NCI-H510A treated with DMSO at 0.1 percent for 48 hours (cell line): ENCODE measurements at regions not wholly inside any gene's neighbourhood (a gene's known extent, or its start where the extent isn't known, plus 50 kb on each side); places are given as distances from the start of the nearest gene placed in this dataset.

Experiments
- DNase-seq: peaks from one replicate; lab custom pipeline; 2025; lab: John Stamatoyannopoulos, UW

DNA sequence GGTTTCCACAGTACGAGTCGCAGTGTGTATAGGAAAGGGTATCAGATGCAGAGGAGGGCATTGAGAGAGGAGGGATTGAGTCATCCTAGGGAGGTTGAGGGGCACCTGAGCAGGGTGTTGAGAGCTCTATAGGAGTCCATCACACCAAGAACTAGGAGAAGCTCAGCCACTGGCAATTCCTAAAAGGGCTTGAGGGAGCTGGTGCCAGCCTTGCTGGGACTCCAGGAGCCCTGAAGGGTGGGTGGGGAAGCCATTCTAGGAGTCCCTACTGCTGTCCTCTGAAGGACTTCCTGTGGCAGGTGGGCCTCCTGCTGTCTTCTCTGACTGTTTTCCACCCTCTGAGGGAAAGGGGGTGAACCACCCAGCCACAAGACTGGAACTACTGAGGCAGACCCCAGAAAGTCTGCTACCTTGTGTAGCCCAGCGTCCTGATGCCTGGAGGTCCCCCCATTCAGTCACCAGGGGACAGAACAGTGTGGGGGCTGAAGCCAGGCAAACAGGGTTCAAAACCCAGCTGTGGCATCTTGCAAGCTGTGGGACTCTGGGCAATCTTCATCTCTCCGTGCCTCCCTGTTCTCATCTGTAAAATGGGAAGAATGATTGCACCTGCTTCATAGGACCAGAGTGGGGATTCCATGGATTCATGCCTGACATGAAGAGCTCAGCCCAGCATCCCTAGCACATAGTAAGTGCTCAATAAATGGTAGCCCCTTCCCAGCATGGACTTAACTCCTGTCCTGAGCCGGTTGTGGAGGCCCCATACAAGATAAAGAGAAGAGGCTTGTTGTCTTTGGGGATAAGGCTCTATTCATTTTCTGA, 149.5 kb downstream of the C9orf50 start:
- DNase-seq, result no peak

DNA sequence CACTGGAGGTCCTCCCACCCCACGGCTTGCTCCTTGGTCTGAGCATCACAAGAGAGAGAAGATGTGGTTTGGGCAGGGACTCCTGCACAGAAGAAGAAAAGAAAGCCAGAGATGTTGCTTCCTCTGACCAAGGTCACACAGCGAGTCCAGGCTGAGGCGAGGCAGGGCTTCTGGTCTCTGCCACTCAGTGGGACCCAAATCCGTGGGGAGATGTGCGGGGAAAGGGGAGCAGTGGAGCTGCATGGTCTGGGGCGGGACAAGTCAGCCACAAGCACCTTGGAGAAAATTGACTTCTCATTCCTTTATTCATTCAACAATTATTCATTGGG, 150.9 kb downstream of the C9orf50 start:
- DNase-seq, result no peak

DNA sequence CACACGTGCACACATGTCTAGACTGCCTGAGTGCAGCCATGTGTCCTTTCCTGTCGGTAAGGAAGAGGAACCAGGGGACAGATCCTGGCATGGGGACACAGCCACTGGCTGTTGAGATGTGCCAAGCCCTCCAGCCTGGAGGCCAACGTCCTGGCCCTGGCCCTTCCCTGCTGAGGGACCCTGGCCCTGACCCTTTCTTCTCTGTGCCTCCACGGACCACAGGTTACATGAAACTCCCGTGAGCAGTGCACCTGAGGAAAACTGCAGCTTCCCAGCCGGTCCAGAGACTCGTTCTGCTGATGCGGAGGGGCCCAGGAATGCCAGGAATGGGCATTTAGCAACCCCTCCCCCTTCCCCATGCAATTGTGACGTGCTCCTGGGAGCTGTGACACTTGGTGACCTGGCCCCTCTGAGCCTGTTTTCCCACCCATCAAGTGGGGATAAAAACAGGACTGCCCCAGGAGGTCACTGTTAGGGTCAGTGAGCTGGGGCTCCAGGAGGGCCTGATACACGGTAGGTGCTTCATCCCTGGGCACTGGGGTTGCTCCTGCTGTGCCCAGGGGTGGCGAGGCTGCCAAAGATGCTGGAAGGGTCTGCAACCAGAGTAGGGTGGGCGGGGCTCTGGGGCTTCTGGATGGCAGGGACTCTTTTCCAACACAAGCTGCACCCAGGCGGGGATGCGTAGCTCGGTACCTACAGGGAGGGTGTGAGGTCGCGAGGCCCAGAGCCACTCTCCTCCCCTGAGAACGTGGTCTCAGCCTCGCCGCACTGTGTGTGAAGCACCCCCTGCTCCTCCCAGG, 151.5 kb downstream of the C9orf50 start:
- no peak for DNase-seq

DNA sequence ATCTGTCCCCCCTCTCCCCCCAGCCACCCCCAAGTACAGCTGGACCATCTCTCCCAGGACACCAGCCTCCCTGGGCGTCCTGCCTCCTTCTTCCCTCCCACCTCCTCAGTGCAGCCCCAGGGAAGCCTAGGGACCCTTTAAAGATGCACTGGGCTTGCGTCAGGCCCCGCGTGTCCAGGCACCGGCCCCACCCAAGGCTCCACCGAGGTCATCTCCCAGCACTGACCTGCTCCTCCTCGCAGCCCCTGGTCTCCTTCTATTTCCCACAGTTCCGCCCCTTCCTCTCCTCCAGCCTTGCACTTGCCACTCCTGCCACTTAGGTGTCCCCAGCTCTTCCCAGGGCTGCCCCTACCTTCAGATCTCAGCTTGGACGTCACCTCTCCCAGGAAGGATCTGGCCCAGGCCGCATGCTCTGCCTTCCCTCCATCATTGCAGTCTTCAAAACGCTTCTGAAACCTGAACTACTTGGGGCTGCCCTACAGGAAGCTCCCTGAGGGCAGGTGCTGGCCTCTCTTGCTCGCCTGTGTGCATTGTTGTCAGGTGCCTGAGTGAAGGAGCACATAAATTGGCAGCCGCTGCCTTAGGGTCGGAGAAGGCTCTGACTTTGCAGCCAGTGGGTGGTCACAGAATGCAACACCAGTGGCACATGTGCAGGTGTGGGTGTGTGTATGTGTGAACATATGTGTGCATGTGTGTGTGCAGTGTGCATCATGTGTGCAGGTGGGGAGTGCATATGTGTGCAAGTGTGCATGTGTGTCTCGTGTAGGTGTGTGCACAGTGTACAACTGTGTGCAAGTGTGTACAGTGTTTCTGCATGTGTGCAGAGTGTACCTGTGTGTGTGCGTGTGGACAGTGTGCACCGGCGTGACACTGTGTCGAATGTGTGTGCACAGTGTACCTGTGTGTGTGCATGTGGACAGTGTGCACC, 152.9 kb downstream of the C9orf50 start:
- DNase-seq, result no peak

DNA sequence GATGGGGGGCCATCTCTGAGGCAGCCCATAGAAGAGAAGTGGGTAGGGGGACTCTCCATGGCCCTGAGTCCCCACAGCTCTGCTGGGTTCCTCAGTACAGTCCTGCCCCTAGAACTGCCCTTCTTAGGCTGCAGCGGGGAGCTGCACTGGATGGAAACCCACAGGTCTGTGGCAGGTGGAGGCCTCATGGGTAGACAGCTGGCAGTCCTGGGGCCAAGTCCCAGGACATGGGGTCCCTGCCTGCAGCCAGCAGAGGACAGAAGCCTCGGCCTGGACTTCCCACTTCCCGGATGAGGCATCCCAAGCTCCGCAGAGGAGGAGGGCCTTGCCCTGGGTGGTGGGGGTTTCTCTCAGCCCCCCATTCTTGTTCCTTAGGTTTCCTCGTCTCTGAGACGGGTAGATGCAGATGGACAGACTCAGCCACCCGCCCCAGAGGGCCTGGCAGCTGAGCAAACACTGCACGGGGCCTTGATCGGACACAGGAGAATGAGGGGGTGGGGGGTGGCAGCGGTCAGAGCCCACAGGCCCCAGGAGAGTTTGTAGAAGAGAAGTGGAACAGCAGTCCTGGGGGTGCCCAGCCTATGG, 153.8 kb downstream of the C9orf50 start:
- DNase-seq, result peak; percentile 77

DNA sequence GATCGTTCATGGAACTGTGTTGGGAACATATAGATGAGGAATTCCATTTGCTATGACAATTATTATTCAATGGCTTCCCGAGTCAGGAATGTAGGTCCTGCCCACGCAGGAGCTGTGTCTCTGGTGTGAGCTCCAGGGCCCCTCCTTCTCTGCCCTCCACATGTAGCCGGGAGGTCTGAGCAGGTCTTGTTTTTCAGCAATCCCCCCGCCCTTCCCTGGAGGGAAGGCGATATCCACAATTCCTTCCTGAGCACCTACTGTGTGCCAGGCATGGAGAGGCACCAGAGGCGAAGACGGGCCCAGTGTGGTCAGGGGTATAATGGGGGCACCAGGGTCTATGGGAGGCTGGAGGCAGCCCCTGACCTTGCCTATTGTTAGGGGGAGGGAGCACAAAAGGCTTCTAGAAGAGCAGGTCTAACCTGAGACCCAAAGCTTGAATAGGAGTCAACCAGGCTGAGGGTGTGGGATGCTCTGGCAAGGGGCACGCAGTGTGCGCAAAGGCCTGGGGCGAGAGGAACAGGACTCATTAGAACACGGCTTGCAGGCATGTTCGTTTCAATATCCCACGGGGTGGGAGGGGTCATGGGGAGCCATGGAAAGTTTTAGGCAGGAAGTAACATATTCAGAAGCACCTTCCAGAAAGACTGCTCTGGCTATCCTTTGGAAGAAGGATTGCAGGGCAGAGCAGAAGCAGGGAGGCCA, 154.9 kb downstream of the C9orf50 start:
- no peak for DNase-seq

DNA sequence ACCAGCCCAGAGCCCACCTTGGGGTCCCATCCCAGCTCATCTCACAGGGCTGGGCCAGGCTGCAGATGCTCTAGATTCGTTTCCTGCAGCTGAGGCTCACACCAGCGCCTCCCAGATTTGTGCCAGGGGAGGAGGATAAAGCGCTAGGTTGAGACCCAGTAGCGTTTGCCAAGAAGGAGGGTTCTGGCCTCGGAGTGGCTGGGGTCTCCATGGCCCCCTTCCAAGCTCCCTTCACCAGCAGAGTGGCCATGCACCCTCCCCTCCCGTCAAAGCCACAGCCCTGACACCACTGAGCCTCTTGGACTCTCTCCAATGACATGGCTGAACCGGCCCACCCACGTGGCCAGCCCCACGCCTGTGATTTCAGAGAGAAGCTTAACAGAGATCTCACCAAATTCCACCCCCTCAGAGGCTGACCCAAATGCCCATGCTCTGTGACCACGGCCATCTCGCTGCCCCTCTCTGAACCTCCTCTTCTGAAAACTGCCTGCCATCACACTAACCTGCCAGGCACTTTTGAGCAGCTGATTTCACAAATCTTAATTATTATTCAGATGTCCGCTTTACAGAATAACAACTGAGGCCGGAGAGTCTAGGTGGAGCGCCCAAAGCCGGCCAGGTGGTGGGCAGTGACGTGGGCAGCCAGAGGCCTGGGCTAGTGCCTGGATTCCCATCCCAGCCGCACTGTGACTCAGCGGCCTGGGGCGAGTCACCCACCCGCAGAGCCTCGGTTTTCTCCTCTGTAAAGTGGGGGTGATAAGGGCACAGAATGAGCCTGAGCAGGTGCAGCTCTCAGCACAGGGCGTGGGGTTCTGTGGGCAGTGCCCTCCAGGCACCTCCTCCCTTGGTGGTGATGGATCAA, 155.7 kb downstream of the C9orf50 start:
- no peak for DNase-seq

DNA sequence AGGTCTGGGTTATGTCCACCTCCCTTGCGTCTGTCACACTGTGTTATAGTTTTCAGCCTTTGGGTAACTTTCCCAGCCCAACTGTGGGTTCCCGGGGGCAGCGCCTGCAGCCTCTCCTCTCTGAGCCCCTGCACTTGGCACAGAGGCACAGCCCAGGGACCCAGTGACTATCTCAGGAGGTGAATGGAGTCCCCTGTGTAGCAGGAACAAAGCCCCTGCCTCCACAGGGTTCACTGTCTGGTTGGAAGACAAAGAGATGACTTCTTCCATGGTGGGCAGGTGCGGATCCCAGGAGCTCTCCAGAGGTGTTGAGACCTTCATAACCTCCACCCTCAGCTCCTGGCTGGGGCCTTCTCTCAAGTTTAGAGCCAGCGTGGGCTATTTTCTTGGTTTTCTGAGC, 156.9 kb downstream of the C9orf50 start:
- DNase-seq, result no peak

DNA sequence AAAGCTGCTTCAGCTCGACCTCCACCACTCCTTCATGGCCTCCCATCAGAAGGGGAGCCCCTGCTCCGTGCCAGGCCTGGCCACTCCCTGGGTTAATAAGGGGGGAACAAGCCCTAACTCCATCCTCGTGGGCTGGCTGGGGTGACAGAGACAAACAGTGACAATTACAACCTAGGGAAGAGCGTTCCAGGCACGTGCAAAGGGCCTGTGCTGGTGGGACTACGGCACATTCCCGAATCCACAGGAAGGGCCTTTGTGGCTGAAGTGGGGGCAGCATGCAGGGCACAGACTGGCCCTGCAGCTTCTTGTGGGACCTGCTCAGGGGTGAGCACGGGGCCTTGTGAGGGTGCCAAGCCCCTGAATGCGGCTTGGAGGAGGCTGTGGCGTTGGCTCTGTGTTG, 157.4 kb downstream of the C9orf50 start:
- no peak for DNase-seq

DNA sequence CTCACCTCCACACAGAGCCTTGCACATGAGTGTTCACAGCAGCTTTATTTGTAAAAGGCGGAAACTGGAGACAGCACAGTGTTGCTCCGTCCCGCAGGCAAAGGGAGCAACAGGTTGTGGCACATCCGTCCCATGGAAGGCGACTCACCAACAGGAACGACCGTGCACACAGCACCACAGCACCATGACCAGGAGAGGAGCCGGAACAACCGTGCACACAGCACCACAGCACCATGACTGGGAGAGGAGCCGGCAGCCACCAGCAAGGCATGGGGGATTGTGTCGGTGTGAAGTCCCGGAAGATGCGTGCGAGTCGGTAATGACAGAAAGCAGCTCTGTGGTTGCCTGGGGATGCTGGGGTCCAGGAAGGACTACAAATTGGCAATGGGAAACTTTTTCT, 158.5 kb downstream of the C9orf50 start:
- no peak for DNase-seq

DNA sequence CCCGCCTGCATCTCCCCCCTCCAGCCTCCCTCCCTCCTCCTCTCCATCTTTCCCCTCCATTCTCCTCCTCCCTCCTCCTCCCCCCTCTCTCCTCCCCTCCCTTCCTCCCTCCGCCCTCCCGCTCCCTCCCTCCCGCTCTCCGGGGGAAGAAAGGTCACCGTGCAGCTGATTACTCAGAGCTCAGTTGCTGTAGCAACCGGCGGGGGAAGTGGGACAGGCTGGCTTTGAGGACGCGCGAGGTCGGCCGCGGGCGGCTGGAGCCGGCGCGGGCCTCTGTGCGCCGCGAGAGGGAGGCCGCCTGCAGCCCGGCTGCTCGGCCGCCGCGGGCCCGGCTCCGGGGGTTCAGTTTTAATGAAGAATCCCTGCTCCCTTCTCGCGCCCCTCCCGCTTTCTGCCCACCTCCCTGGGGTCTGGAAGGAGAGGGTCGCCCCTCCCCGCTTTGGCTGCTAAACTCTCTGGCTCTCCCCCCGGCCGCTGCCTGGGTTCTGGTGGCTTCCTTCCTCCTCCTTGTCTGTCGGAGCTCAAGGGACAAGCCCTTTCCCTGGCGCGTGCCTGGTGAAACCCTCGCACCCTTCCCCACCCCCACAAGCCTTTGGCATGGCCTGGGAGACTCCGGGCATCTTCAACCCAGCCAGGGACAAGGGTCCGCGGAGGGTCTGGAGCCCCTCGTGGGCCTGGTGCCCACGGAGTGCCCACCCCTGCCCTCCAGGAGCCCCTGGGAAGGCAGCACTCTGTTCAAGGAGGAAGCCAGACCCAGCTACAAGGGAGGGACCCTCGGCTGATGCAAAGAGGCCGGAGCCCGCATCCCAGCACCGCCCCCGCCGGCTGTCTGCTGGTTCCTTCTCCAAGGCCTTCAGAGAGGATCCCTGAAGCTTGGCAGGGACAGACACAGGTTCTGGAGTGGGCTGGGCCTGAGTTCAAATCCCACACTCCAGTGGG, 160.3 kb downstream of the C9orf50 start:
- DNase-seq, result peak; percentile 91

DNA sequence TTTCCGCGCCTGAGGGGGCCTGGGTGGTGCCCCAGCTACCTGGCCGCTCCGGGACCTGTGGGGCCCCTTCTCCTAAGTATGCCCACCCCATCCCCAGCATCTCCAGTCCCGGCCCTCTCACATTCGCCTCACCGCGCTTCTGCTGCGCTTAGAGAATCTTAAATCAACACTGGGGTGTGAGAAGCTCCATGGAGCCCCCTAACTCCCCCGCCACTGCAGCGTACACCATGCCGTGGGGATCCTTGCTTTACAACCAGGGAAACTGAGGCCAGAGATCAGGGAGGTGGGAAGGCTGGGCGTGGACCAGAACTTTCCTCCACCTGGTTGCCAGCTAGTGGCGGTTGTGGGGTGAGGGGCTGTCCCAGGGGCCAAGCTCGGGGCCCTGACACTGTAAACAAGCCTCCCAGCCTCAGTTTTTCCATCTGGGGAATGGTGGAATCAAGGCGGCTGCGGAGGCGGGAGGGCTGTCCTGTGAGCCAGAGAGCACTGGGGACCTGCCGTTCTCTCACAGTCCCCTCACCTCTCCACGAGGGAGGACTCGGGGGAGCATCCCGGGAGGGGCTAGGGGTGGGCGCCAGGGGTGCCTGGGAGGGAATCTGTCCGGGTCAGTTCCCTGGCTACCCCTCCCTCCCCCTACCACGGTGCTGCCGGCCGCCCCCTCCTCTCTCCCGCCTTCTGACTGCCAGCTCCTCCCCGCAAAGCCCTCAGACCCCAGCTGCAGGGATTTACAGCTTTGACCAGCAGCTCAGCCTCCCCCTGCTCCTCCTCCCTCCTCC, 161.2 kb downstream of the C9orf50 start:
- DNase-seq, result no peak

DNA sequence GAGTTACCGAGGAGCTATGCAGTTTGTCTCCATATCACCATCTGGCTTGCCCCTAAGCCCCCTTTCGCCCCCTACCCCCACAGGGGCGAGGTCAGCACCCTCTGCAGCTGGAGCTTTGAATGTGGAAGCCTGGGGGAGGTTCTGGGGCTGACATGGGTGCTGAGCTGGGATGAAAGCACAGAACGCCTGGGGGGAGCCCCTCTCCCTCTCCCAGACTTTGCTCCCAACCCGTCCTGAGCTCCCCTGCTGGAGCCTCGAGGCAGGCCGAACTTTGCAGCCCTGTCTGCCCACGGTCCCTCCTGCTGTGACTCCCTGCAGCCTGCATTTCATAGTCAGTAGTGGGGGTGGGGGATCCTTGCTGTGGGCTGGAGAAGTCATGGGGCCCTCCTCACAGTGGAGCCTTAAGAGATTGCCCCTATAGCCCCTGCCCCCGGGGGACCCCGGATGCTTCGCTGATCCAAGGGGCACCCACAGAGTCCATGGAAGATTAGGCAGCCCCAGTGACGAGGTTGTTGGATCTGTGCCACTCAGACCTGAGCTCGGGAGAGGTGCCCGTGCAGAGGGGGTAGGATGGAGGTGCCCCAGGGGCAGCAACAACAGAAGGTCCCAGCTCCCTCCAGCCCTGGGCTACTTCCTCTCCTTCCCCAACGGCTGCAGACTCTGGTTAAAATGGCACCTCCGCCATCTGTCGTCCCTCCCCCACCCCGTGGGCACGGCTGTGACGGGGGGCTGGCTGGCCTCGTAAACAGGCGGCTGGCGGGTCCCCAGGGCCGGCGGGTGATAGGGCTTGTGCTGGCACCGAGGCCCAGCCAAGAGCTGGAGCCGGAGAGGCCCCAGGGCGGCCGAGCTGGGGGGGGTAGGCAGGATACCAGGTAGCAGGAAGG, 162.0 kb downstream of the C9orf50 start:
- DNase-seq, result peak; percentile 47

DNA sequence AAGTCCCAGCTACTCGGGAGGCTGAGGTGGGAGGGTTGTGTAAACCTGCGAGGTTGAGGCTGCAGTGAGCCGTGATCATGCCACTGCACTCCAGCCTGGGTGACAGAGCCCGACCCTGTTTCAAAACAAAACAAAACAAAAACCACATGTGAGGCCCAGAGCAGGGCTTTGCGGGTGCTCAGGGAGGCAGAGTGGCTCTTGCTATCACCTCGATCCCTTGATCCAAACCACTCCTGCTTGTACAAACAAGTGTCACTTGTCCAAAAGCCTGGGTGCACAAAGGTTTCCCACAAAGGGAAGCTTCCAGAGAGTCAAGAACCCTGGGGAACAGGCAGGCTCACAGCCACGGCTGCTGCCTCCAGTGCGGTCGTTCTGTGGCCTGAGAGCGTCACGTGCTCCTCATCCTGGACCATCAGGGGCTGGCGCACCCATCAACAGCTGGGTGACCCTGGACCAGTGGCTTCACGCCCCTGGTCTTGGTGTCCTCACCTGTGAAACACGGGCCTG, 162.7 kb downstream of the C9orf50 start:
- peak; percentile 60 for DNase-seq

DNA sequence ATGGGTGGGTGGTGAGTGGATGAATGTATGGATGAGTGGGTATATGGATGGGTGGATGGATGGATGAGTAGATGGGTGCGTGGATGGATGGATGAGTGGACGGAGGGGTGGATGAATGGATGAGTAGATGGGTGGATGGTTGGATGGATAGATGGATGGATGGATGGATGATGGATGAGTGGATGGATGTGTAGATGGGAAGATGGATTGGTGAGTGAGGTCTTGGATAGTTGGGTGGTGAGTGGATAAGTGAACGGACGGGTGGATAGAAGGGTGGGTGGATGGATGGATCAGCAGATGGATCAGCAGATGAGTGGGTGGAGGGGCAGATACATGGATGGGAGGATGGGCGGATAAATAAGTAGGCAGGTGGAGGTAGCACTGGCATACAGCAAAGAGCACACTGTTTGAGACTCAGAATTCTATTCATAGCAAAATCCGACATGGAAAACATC, 163.5 kb downstream of the C9orf50 start:
- DNase-seq, result no peak

DNA sequence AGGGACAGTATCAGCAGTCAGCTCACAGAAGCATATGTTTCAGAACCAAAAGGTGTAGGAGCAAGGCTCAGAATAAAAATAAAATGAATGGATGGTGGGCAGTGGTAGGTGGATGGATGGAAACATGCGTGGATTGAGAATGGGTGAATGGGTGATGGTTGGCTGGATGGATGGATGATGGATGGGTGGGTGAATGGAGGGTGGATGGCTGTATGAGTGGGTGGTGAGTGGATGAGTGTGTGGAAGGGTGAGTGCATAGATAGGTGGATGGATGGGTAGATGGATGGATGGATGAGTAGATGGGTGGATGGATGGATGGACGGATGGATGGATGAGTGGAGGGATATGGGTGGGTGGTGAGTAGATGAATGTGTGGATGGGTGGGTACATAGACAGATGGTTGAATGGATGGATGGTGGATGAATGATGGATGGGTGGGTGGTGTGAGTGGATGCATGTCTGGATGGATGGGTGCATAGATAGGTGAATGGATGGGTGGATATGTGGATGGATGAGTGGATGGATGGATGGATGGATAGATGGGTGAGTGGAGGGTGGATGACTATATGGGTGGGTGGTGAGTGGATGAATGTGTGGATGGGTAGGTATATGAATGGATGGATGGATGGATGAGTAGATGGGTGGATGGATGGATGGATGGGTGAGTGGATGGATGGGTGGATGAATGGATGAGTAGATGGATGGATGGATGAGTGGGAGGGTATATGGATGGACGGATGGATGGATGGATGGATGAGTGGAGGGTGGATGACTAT, 164.2 kb downstream of the C9orf50 start:
- no peak for DNase-seq
